ENCODE measurements at regions not wholly inside any gene's neighbourhood (a gene's known extent, or its start where the extent isn't known, plus 50 kb on each side); places are given as distances from the start of the nearest gene placed in this dataset.

- no peak overlapping the region for H3K4me3 Mint-ChIP-seq
- no peak for DNase-seq
- Histone ChIP-seq H2BK15ac (ENCODE audit: low read depth, low read length) (no peak overlapping the region), H3K14ac (ENCODE audit: insufficient read depth, low read length) (no peak overlapping the region), H4K91ac (ENCODE audit: insufficient read length, low read depth, low read length) (no peak overlapping the region), H3K4ac (ENCODE audit: low read depth, low read length) (no peak overlapping the region), H3K4me2 (ENCODE audit: insufficient read depth, insufficient read length, low read length) (no peak overlapping the region), H3K27me3 (ENCODE audit: insufficient read depth, low read length) (no peaks in the 10 kb centered on the region), H3K27ac (ENCODE audit: insufficient read length, low read depth, low read length) (no peak overlapping the region), H4K8ac (replicated peaks; ENCODE audit: insufficient read length, low read depth, low read length) (no peak overlapping the region), H3K18ac (ENCODE audit: insufficient read length, low read depth, low read length) (no peak overlapping the region), H2AFZ (ENCODE audit: low read length) (no peak overlapping the region), H2BK20ac (ENCODE audit: low read depth, low read length, poor library complexity, severe bottlenecking) (no peak overlapping the region), H4K20me1 (ENCODE audit: control insufficient read depth, insufficient read depth, insufficient read length) (no peaks in the 10 kb centered on the region), H3T11ph (ENCODE audit: low read length) (no peak overlapping the region), H3K23ac (ENCODE audit: insufficient read length, low read depth, low read length) (no peak overlapping the region), H2BK12ac (ENCODE audit: insufficient read length, low read depth, low read length) (no peak overlapping the region), H3K56ac (ENCODE audit: insufficient read length, low read depth, low read length) (no peak overlapping the region), H2AK5ac (ENCODE audit: insufficient read length, low read length) (no peak overlapping the region), H3K4me1 (ENCODE audit: insufficient read depth, low read length) (no peaks in the 10 kb centered on the region), H3K79me2 (ENCODE audit: insufficient read depth, low read length) (no peaks in the 10 kb centered on the region), H2BK120ac (ENCODE audit: low read depth, low read length, poor library complexity, severe bottlenecking) (no peak overlapping the region), H3K79me1 (ENCODE audit: insufficient read depth, low read depth, low read length, poor library complexity, severe bottlenecking) (no peaks in the 10 kb centered on the region), H3K9ac (ENCODE audit: extremely low read depth, insufficient read length, low read length) (no peak overlapping the region), H3K9me3 (ENCODE audit: control insufficient read depth, low read depth, low read length) (no peaks in the 10 kb centered on the region), H2BK5ac (ENCODE audit: insufficient read length, low read length) (no peak overlapping the region), H3K23me2 (ENCODE audit: insufficient read length, low read depth, low read length, poor library complexity, severe bottlenecking) (no peaks in the 10 kb centered on the region), H4K5ac (ENCODE audit: insufficient read length, low read depth, low read length) (no peak overlapping the region)
- H3K36me3 Mint-ChIP-seq (ENCODE audit: insufficient read depth in 1 of 3, low read depth in 3 of 3) = peaks cover 4 to 13% (median 5%) of the 10 kb centered on the region in 3 experiments
- H3K9me3 Mint-ChIP-seq = peaks cover 8 to 9% of the 10 kb centered on the region in 2 experiments
- H3K27me3 Mint-ChIP-seq (ENCODE audit: low read depth) = no peaks in the 10 kb centered on the region; the same call in 1 of the 2 replicates
- WGBS (ENCODE audit: extremely low coverage, insufficient read length, low lambda C conversion rate) = no CpG with 5 or more reads among the region's 3 CpGs
- no peak for TF ChIP-seq CTCF (conservative IDR thresholded peaks at IDR 0.05)
- no peak overlapping the region for H3K27ac Mint-ChIP-seq
- H3K4me1 Mint-ChIP-seq = peaks cover 6% of the 10 kb centered on the region in 2 experiments
Observed at GRCh38 chr2:78553866-78554647, 471.4 kb upstream of the REG3G start.

All from H9 (cell line).